HG02840 (cell line): ENCODE measurements at regions not wholly inside any gene's neighbourhood (a gene's known extent, or its start where the extent isn't known, plus 50 kb on each side); places are given as distances from the start of the nearest gene placed in this dataset.
"Not testable (repeated sequence)": the region's sequence is repeated elsewhere in the genome, so short reads cannot be mapped to it uniquely, and the experiment has no call there.

ENCODE experiments used
- ATAC-seq: cut with Tn5 transposase; IDR thresholded peaks from one replicate; pipeline ENCODE4 v1.9.1; 2021; ENCODE audit warnings: mild to moderate bottlenecking, moderate library complexity, moderate number of reproducible peaks; ENCODE audit not compliant: unreplicated experiment, low FRiP score

GRCh38 chr1:188841111-188841696 lies 1636.5 kb downstream of the BRINP3 start:
- not testable (repeated sequence) for ATAC-seq

GRCh38 chr1:188846468-188846867 lies 1631.2 kb downstream of the BRINP3 start:
- ATAC-seq, result no peak

- ATAC-seq, result no peak
Observed at GRCh38 chr1:188857526-188858087, 1620.1 kb downstream of the BRINP3 start.

- no peak for ATAC-seq
Observed at GRCh38 chr1:188867614-188868013, 1610.0 kb downstream of the BRINP3 start.

- ATAC-seq, result no peak
Observed at GRCh38 chr1:188871164-188871563, 1606.5 kb downstream of the BRINP3 start.

- no peak for ATAC-seq
Observed at GRCh38 chr1:188872376-188872775, 1605.3 kb downstream of the BRINP3 start.

- no peak for ATAC-seq
Observed at GRCh38 chr1:188877668-188878067, 1600.0 kb downstream of the BRINP3 start.

GRCh38 chr1:188888386-188888785 lies 1589.3 kb downstream of the BRINP3 start:
- no peak for ATAC-seq

GRCh38 chr1:188889166-188889565 lies 1588.5 kb downstream of the BRINP3 start:
- ATAC-seq, result no peak

- no peak for ATAC-seq
Observed at GRCh38 chr1:188891958-188892357, 1585.7 kb downstream of the BRINP3 start.

GRCh38 chr1:188895611-188896010 lies 1582.1 kb downstream of the BRINP3 start:
- ATAC-seq, result no peak

- no peak for ATAC-seq
Observed at GRCh38 chr1:188903241-188903640, 1574.4 kb downstream of the BRINP3 start.

GRCh38 chr1:188904201-188904600 lies 1573.5 kb downstream of the BRINP3 start:
- no peak for ATAC-seq

GRCh38 chr1:188906921-188907641 lies 1570.6 kb downstream of the BRINP3 start:
- ATAC-seq, result no peak

- ATAC-seq, result no peak
Observed at GRCh38 chr1:188930382-188930781, 1547.3 kb downstream of the BRINP3 start.

- ATAC-seq, result no peak
Observed at GRCh38 chr1:188931506-188931905, 1546.2 kb downstream of the BRINP3 start.

- no peak for ATAC-seq
Observed at GRCh38 chr1:188937965-188938551, 1539.6 kb downstream of the BRINP3 start.

- no peak for ATAC-seq
Observed at GRCh38 chr1:188941986-188942385, 1535.7 kb downstream of the BRINP3 start.

GRCh38 chr1:188949701-188950100 lies 1528.0 kb downstream of the BRINP3 start:
- ATAC-seq, result no peak

GRCh38 chr1:188958461-188959115 lies 1519.1 kb downstream of the BRINP3 start:
- ATAC-seq, result no peak
